Fibroblast of the aortic adventitia (primary cell): ENCODE measurements at regions not wholly inside any gene's neighbourhood (a gene's known extent, or its start where the extent isn't known, plus 50 kb on each side); places are given as distances from the start of the nearest gene placed in this dataset.

ENCODE experiments used
- DNase-seq: peaks from one replicate; pipeline ENCODE4 v3.0.0-alpha.2; 2010; ENCODE audit warnings: low read depth
- H3K4me3 ChIP-seq: 2 replicates; pipeline ENCODE4 v1.5.1; 2011; ENCODE audit warnings: low read depth, mild to moderate bottlenecking, control low read depth, low read length, moderate library complexity
- TF ChIP-seq, protein P1 (sequence below): IDR thresholded peaks from 2 replicates; pipeline ENCODE4 v1.5.1; 2011; ENCODE audit warnings: mild to moderate bottlenecking, low read length, control low read depth, inconsistent platforms; ENCODE audit not compliant: insufficient read depth

DNA sequence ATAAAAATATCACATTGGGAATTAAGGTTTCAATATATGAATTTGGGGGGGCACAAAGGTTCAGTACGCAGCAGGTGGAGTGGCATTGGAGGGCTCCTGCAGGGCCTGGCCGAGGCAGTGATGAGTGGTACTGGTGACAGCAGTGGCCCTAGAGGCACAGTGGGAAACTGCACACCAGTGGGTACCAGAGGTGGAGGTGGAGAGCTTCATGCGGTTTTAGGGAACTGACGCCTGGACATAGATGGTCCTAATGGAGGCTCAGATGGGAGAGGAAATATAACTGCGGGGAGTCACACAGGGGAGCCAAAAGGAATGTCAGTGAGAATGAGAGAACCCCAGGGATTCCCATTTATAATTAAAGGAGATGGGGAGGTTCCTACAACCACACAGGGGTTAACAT is 156.2 kb downstream of the COG6 start:
- H3K4me3 ChIP-seq, result no peak overlapping the region
- DNase-seq, result no peak
- TF ChIP-seq, protein P1, sequence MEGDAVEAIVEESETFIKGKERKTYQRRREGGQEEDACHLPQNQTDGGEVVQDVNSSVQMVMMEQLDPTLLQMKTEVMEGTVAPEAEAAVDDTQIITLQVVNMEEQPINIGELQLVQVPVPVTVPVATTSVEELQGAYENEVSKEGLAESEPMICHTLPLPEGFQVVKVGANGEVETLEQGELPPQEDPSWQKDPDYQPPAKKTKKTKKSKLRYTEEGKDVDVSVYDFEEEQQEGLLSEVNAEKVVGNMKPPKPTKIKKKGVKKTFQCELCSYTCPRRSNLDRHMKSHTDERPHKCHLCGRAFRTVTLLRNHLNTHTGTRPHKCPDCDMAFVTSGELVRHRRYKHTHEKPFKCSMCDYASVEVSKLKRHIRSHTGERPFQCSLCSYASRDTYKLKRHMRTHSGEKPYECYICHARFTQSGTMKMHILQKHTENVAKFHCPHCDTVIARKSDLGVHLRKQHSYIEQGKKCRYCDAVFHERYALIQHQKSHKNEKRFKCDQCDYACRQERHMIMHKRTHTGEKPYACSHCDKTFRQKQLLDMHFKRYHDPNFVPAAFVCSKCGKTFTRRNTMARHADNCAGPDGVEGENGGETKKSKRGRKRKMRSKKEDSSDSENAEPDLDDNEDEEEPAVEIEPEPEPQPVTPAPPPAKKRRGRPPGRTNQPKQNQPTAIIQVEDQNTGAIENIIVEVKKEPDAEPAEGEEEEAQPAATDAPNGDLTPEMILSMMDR, result no peak

DNA sequence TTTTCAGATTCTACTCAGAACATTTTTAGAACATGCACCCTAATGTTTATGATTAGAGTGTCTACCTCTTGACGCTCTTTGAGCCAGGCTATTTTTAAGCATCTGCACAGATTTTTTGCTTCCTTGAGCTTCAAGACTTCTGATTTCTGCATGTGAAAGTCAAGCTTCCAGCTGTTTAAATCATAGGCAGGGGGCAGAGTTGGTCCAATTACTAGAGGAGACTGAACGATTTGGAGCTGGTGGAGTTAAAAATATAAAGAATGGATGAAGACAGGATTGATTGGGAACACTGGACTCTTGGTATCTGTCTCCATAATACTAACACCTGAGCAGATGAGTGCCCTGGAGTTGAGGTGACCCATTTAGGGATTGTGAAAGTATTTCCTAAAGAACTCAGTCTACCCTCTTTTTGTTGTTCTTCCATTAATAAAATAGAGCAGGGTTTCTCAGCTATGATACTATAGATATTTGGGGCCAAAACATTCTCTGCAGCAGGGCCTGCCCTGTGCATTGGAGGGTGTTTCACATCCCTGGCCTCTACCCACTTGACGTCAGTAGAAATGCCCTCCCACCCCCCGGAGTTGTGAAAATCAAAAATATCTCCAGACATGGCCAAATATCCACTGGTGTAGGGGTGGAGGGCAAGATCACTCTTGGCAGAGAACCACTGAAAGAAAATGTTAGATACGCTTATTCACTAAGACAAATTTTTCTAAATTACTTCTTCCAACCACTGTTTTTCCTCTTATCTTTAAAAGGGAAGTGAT is 160.1 kb downstream of the COG6 start:
- DNase-seq, result peak; percentile 48
- TF ChIP-seq, protein P1, result peak; percentile 31
- no peak overlapping the region for H3K4me3 ChIP-seq

DNA sequence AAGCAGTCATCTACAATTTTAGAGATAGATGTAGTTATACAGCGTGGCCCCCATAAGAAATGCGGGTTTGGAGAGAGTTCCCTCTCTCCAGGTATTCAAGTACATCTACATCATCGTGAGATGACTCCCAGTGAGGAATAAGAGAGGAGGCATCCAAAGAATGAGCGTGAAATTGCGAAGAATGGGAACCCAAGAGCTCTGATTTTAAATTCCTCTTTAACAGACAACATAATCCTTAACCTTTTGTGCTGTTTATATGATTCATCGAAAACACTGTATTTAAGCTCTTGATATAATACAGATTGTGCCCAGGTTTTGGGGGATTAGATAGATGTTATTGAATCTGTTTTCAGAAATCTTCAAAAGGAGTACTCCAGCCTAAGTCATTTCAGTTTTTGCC is 161.5 kb downstream of the COG6 start:
- no peak for DNase-seq
- TF ChIP-seq, protein P1, result no peak
- no peak overlapping the region for H3K4me3 ChIP-seq

DNA sequence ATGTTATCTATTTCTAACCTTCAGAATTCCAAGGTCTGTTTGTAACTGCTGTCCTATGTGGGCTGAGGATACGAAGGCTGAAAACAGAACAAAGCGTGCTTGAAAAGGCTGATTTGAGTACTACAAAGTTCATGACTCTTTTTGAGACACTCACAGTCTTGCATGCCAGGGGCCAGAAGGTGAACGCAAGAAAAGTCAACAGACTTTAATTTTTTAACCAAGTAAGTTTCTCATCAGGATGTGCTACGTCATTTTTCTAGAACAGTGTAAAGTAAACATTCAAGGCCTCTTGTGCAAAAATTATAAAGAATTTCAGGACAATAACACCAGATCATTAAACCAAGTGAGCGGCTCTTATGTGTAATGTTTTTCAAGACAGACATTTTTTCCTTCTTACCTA is 163.5 kb downstream of the COG6 start:
- DNase-seq, result no peak
- TF ChIP-seq, protein P1, result no peak
- no peak overlapping the region for H3K4me3 ChIP-seq

DNA sequence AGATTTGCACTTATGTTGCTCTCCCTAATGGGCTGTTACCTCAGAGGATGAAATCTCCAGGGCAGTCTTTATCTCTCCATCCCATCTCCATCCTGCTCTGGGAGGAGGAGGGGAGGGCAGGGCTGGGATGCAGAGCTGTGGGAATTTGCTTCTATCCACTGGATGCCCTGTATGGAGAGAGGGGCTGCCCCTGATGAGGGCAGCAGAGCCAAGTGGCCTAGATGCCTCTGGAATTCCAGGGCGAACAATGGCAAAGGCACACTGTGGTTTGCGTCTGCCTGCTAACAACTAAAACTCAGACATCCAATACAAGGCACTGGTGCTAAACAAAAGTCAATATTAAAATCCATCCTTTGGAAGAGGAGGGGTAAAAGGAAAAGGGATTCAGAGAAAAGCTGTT is 165.1 kb downstream of the COG6 start:
- TF ChIP-seq, protein P1, result no peak
- DNase-seq, result no peak
- no peak overlapping the region for H3K4me3 ChIP-seq

DNA sequence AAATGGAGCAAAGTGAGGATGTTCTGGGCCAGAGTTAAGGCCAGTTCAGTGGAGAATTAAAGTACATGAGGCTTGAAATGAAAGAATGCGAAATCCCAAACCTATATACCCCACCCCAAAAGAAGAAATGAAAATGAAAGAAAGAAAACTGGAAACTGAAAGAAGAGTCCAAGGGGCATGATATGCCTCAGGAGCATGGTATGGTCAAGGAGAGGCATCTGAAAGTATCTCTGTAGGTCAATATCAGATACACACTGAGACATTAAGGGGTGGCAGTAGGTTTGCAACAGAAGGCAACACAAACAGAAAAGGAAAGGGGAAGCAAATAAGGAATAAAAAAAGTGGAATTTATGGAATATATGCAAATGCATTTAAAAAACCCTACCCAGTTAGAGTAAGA is 166.5 kb downstream of the COG6 start:
- no peak for DNase-seq
- no peak overlapping the region for H3K4me3 ChIP-seq
- TF ChIP-seq, protein P1, result no peak

DNA sequence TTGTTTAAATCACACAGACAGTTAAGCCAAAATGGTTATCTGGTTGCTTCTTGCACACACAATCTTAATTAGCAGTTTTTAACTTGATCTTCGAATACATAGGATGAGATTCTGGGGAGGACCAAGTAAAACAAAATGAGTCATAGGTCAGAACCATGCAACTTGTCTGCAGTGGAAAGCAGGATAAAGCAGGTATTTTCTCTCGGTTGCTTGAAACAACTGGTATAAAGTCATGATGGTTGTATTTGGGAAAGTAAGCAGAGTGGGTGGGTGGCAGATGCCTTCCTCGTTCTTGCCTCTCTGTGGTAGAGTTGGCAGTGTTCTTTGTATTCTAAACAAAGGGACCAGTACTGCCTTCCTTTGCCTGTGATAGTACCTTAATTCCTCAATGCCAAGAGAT is 167.0 kb downstream of the COG6 start:
- no peak overlapping the region for H3K4me3 ChIP-seq
- no peak for DNase-seq
- TF ChIP-seq, protein P1, result no peak
